ENCODE measurements at regions not wholly inside any gene's neighbourhood (a gene's known extent, or its start where the extent isn't known, plus 50 kb on each side); places are given as distances from the start of the nearest gene placed in this dataset.

GRCh38 chr7:96427143-96427542 lies 105.2 kb upstream of the SLC25A13 start:
- Histone ChIP-seq H3K9me3 (no peaks in the 10 kb centered on the region), H3K27ac (no peak overlapping the region), H3K4me3 (no peak overlapping the region), H3K4me1 (no peaks in the 10 kb centered on the region), H3K4me2 (no peak overlapping the region)
- ChIA-PET CTCF (no interaction called here), POLR2A (no interaction called here)
- ATAC-seq (no peak), DNase-seq (ENCODE audit: low read depth in 1 of 2, low spot score in 1 of 2) (no peak), FAIRE-seq (no peak)
- TF ChIP-seq NR3C1 (IDR thresholded peaks at IDR 0.05), result no peak
- TF ChIP-seq CHD4 (IDR thresholded peaks at IDR 0.05; ENCODE audit: borderline replicate concordance), result no peak
- TF ChIP-seq SREBF2 (IDR thresholded peaks at IDR 0.05), result no peak
- TF ChIP-seq CBX8 (IDR thresholded peaks at IDR 0.05), result no peak
- no peak for TF ChIP-seq JUNB (IDR thresholded peaks at IDR 0.05)
- no peak for TF ChIP-seq HDAC2 (IDR thresholded peaks at IDR 0.05)
- no peak for TF ChIP-seq TFCP2L1 (CRISPR knock-in tag; IDR thresholded peaks at IDR 0.05)
- TF ChIP-seq JUN (IDR thresholded peaks at IDR 0.05), result no peak
- no peak for TF ChIP-seq MAX (IDR thresholded peaks at IDR 0.05)
- no peak for TF ChIP-seq FOSL2 (IDR thresholded peaks at IDR 0.05)
- TF ChIP-seq FOSL2 (CRISPR knock-in tag; IDR thresholded peaks at IDR 0.05), result no peak
- TF ChIP-seq CBX2 (IDR thresholded peaks at IDR 0.05; ENCODE audit: borderline replicate concordance, low read depth), result no peak
- TF ChIP-seq NFE2L2 (conservative IDR thresholded peaks at IDR 0.05; ENCODE audit: low read length), result no peak
- no peak for TF ChIP-seq CHD2 (IDR thresholded peaks at IDR 0.05; ENCODE audit: low read length, partially characterized antibody)
- no peak for TF ChIP-seq ESRRA (IDR thresholded peaks at IDR 0.05; ENCODE audit: borderline replicate concordance, low read length)
- TF ChIP-seq POLR2AphosphoS2 (conservative IDR thresholded peaks at IDR 0.05; ENCODE audit: low read length), result no peak
- TF ChIP-seq HOXB13 (CRISPR knock-in tag; IDR thresholded peaks at IDR 0.05; ENCODE audit: low read depth), result no peak
- no peak for TF ChIP-seq KDM5A (IDR thresholded peaks at IDR 0.05)
- WGBS (ENCODE audit: missing lambda C conversion rate), result 57% methylated on average over 4 of the region's 4 CpGs

GRCh38 chr7:96426685-96427084 lies 104.8 kb upstream of the SLC25A13 start:
- H3K4me1 ChIP-seq, result no peaks in the 10 kb centered on the region
- no peak overlapping the region for H3K4me3 ChIP-seq
- no peak overlapping the region for H3K27ac ChIP-seq
- CTCF ChIA-PET, result no interaction called here
- no peak overlapping the region for H3K4me2 ChIP-seq
- WGBS (ENCODE audit: missing lambda C conversion rate), result 24% methylated on average over 2 of the region's 2 CpGs
- DNase-seq (ENCODE audit: low read depth in 1 of 2, low spot score in 1 of 2) (no peak), FAIRE-seq (no peak), ATAC-seq (no peak)
- no peak for TF ChIP-seq HOXB13 (CRISPR knock-in tag; IDR thresholded peaks at IDR 0.05; ENCODE audit: low read depth)
- TF ChIP-seq POLR2AphosphoS2 (conservative IDR thresholded peaks at IDR 0.05; ENCODE audit: low read length), result no peak
- no peak for TF ChIP-seq NPAS2 (CRISPR knock-in tag; IDR thresholded peaks at IDR 0.05; ENCODE audit: borderline replicate concordance)
- TF ChIP-seq RFX5 (IDR thresholded peaks at IDR 0.05), result no peak
- TF ChIP-seq MAX (IDR thresholded peaks at IDR 0.05), result no peak
- no peak for TF ChIP-seq GATA3 (IDR thresholded peaks at IDR 0.05; ENCODE audit: borderline replicate concordance)
- TF ChIP-seq CBX2 (IDR thresholded peaks at IDR 0.05; ENCODE audit: borderline replicate concordance, low read depth), result no peak
- no peak for TF ChIP-seq TP53 (CRISPR knock-in tag; IDR thresholded peaks at IDR 0.05)
- no peaks in the 10 kb centered on the region for H3K9me3 ChIP-seq
- POLR2A ChIA-PET, result no interaction called here

- ChIA-PET POLR2A (no interaction called here), CTCF (no interaction called here)
- H3K9me3 ChIP-seq, result no peaks in the 10 kb centered on the region
- ATAC-seq, result no peak
- H3K4me1 ChIP-seq, result no peaks in the 10 kb centered on the region
- 4% methylated on average over 3 of the region's 3 CpGs for WGBS (ENCODE audit: missing lambda C conversion rate)
- DNase-seq (ENCODE audit: low read depth in 1 of 2, low spot score in 1 of 2), result no peak
- H3K4me2 ChIP-seq, result no peak overlapping the region
- H3K4me3 ChIP-seq, result no peak overlapping the region
- no peak overlapping the region for H3K27ac ChIP-seq
- no peak for FAIRE-seq
- TF ChIP-seq BHLHE40 (IDR thresholded peaks at IDR 0.05; ENCODE audit: low read depth, low read length) (no peak), HEYL (CRISPR knock-in tag; IDR thresholded peaks at IDR 0.05) (no peak), CBX2 (IDR thresholded peaks at IDR 0.05; ENCODE audit: borderline replicate concordance, low read depth) (no peak), RAD21 (conservative IDR thresholded peaks at IDR 0.05 in 1 of 2, IDR thresholded peaks at IDR 0.05 in 1 of 2) (no peak)
Measured at GRCh38 chr7:96426027-96426426, 104.1 kb upstream of the SLC25A13 start.

GRCh38 chr7:96424411-96424810 lies 102.5 kb upstream of the SLC25A13 start:
- no peak for TF ChIP-seq CEBPB (IDR thresholded peaks at IDR 0.05)
- TF ChIP-seq CTCF (IDR thresholded peaks at IDR 0.05), result no peak
- no peak for TF ChIP-seq CBX8 (IDR thresholded peaks at IDR 0.05)
- no peak for TF ChIP-seq POLR2AphosphoS2 (conservative IDR thresholded peaks at IDR 0.05; ENCODE audit: low read length)
- no peak for TF ChIP-seq USF2 (IDR thresholded peaks at IDR 0.05)
- TF ChIP-seq HEYL (CRISPR knock-in tag; IDR thresholded peaks at IDR 0.05), result no peak
- no peak for TF ChIP-seq ESRRA (IDR thresholded peaks at IDR 0.05; ENCODE audit: borderline replicate concordance, low read length)
- TF ChIP-seq RFX5 (IDR thresholded peaks at IDR 0.05), result no peak
- TF ChIP-seq E2F6 (IDR thresholded peaks at IDR 0.05; ENCODE audit: borderline replicate concordance, low read depth), result no peak
- no peak for TF ChIP-seq HDAC2 (IDR thresholded peaks at IDR 0.05)
- TF ChIP-seq EHMT2 (IDR thresholded peaks at IDR 0.05; ENCODE audit: low read depth), result no peak
- TF ChIP-seq CHD2 (IDR thresholded peaks at IDR 0.05; ENCODE audit: low read length, partially characterized antibody), result no peak
- TF ChIP-seq POLR2A (IDR thresholded peaks at IDR 0.05; ENCODE audit: low read length), result no peak
- CTCF ChIA-PET, result no interaction called here
- Histone ChIP-seq H3K9me3 (no peaks in the 10 kb centered on the region), H3K27ac (no peak overlapping the region), H3K4me1 (no peaks in the 10 kb centered on the region), H3K4me3 (no peak overlapping the region), H3K4me2 (no peak overlapping the region)
- WGBS (ENCODE audit: missing lambda C conversion rate), result 32% methylated on average over 1 of the region's 1 CpG
- POLR2A ChIA-PET, result no interaction called here
- ATAC-seq, result no peak
- no peak for FAIRE-seq
- no peak for DNase-seq (ENCODE audit: low read depth in 1 of 2, low spot score in 1 of 2)

Measured in A549 (cell line).